Fibroblast of skin of back (primary cell): ENCODE measurements at regions not wholly inside any gene's neighbourhood (a gene's known extent, or its start where the extent isn't known, plus 50 kb on each side); places are given as distances from the start of the nearest gene placed in this dataset.
"Not testable (repeated sequence)": the region's sequence is repeated elsewhere in the genome, so short reads cannot be mapped to it uniquely, and the experiment has no call there.

ENCODE experiments used
- DNase-seq: peaks from one replicate; pipeline ENCODE4 v3.0.0-alpha.2; 2013

- DNase-seq: peak; percentile 99
These were observed 83.9 kb downstream of the CXCL12 start for GRCh38 chr10:44300666-44301649.

- no peak for DNase-seq
These were observed 86.2 kb downstream of the CXCL12 start for GRCh38 chr10:44298713-44299112.

GRCh38 chr10:44297963-44298362, 86.9 kb downstream of the CXCL12 start:
- DNase-seq: no peak

GRCh38 chr10:44295644-44296241, 89.2 kb downstream of the CXCL12 start:
- DNase-seq: peak; percentile 47

DNA sequence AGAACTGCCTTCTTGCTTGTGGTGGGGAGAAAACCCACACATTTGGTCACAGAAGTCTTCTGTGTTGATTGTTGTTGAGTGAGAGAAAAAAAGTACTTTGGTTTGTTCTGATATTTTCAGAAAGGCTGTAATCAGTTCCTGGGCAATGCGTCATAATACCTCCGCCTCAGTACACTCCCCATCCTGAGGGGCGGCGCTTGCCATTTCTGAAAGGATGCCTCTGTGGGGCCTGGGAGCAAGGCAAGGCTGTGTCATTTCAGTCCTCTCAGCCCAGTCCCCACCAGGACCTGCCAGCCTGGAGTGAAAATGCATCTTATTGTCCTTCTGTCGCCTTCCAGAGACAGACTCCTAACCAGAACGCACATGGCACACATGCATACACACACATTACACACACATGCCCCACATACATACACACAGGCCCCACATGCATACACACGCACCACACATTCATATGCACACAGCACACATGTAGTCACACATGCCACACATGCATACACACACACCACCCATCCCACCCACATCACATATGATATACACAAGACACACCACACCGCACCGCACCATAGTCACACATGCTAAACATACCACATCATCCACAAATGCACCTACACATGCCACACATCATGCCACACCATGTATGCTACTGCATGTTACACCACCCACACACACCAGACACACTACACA, 90.0 kb downstream of the CXCL12 start:
- no peak for DNase-seq

GRCh38 chr10:44293842-44294241, 91.1 kb downstream of the CXCL12 start:
- DNase-seq: peak; percentile 20

DNA sequence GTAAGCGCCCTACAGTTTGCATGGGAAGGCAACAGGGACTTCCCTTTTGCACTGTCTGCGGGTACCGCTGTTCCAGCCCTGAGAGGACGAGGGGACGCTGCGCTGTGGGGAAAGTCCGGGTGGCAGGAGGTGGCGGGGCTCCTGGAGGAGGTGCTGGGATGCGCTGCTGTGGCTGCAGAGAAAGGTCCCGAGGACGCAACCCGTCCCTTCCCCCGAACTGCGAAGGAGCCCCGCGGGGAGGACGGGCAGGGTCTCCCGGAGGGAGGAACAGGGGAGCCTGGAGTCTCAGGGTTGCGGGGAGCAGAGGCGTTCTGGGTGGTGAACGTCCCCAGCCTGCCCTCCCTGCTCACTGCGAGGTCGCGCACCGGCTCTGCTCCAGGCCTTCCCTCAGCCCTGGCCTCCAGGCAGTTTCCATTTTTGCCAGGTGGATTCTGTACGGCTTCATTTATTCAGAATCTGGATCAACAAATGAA, 91.6 kb downstream of the CXCL12 start:
- no peak for DNase-seq

GRCh38 chr10:44292390-44293002, 92.4 kb downstream of the CXCL12 start:
- no peak for DNase-seq

- DNase-seq: no peak
These were observed 93.8 kb downstream of the CXCL12 start for GRCh38 chr10:44291091-44291490.

DNA sequence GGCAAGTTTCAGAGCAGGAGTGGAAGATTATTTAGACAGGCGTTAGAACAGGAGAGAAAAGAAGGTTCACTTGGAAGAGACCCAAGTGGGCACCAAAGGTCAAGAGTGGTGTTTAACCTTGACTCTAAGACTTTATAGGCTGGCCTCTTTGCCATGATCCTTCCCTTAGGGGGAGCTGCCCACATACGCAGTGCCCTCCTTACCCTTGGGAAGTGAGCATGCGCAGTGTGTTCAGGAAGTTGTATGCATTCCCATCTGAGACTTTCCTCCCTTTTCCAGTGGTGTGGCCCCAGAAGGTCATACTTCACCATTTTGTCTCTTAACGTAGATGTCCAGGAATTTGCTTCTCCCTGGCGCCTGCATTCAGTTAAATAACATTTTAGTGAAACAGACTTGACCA, 95.8 kb downstream of the CXCL12 start:
- DNase-seq: no peak

GRCh38 chr10:44287408-44287807, 97.5 kb downstream of the CXCL12 start:
- no peak for DNase-seq

DNA sequence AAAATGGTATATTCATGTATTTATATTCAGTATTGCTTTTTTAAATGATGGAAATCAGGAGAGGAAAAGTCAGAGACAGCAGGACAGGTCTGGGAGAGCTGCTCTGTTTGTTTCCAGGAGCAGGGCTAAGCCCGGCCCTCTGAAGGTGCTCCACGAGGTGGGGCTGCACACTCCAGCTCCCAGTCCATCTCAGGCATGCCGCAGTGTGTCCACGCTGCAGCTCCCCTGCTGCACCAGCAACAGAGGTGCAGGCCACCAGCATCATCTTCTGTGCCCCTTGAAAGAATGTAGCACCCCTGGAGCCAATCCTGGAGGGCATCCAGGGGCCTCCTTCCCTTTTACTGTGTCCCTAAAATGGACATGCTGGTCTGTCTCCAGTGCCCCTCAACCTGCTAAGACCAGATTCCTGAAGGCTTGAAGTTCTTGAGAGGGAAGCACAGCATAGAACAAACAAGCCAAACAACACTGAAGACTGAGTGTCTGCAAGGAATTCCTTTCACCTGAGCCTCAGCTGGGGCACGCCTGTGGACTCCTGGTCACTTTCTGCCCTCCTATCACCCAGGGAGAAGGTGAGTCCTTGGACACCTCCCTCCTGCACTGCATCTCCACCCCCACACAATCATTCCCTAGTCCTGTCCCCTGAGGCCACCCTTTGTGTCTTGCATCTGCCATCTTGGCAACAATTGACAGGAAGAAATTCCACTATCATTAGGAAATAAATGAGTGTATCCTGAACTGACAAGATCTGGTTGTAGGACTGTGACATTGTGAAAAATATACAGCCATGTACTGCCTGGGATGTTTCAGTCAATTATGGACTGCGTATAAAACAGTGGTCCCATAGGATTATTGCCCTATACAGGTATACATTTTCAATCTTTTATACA, 100.5 kb downstream of the CXCL12 start:
- no peak for DNase-seq

DNA sequence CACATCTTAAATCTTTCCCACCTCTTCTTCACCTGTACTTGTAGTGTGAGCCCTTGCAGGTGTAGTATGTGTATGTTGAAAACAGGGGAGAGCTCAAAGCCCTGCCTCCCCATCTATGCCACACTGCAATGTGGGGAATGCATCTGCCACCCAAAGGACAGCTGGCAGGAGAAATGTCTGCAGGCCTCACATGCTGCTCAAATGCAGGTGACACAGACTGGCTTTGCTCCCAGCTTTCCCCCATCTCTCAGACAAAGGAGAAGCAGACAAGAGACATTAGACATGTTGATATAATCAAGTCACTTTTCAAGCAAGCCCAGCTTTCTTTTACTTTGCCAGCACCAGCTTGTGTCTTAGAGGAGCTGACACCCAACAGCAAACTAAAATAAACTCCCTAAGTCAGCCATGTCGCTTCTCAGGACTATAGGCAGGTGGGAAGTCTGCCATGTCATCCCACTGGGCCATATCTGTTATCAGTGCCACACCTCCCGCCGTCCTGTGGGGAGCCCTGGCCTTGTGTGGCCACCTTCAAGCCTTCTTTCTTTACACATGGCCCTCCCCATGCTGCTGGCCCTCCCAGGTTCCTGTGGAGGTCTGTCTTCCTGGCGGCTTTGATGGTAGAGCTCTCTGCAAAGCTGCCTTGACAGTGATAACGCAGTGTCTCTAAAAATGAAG, 102.1 kb downstream of the CXCL12 start:
- no peak for DNase-seq

GRCh38 chr10:44281662-44282061, 103.2 kb downstream of the CXCL12 start:
- DNase-seq: no peak

- DNase-seq: no peak
These were observed 103.7 kb downstream of the CXCL12 start for GRCh38 chr10:44281089-44281613.

- no peak for DNase-seq
These were observed 104.5 kb downstream of the CXCL12 start for GRCh38 chr10:44280226-44281014.

DNA sequence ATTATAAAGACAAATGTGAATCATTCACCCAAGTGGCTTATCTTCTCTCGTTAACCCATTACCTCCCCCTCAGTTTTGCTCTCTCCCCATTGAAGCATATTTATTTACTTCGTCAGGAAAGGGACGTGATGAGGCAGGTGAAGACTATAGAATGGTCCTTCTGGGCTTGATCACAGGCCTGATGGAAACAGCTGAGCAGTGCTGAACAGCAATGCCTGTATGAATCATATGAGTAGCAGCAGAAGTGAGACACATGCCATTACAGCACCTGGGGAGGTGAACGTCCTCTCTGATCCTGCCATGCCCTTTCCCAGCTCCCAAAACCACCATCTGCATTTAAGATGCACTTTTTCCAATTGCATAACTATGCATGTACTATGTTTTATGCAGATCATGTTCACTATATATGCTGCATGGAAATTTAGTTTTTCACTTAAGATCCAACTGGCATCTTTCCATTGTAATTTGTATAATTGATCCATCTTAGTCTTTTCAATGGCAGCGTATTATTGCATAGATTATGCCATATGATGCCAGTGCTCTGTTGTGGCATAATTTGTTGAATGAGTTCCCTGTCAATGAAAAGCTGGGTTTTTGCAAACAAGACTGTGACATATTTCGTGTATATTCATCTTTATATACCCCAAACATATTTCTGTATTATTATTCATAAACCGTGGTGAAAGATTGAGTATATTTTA, 105.3 kb downstream of the CXCL12 start:
- DNase-seq: no peak

DNA sequence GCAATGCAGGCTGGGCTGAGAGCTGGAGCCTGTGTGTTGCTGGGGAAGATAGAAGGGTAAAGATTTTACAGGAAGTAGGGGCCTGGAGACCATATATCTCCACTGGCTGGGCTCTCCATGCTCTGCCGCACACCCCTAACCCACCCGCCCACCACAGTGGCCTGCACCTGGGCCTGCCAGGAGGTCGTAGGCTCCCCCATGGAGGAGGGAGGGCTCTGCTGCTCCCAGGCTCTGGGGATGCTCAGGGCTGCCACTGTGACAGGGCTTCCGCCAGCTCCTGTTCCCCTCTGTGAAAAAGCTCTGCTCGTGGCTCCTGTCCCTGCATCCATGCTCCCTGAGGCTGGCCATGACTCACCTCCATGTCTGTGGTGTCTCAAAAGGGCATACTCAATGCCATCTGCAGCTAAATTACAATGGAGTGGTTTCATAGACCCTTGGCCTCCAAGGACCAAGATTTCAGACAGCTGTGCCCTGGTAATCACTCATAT, 106.0 kb downstream of the CXCL12 start:
- no peak for DNase-seq

DNA sequence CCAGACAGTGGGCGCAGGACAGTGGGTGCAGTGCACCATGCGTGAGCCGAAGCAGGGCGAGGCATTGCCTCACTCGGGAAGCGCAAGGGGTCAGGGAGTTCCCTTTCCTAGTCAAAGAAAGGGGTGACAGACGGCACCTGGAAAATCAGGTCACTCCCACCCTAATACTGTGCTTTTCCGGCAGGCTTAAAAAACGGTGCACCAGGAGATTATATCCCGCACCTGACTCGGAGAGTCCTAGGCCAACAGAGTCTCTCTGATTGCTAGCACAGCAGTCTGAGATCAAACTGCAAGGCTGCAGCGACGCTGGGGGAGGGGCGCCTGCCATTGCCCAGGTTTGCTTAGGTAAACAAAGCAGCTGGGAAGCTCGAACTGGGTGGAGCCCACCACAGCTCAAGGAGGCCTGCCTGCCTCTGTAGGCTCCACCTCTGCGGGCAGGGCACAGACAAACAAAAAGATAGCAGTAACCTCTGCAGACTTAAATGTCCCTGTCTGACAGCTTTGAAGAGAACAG, 116.4 kb downstream of the CXCL12 start:
- not testable (repeated sequence) for DNase-seq
